Liver (tissue), 8 donors: ENCODE measurements at regions not wholly inside any gene's neighbourhood (a gene's known extent, or its start where the extent isn't known, plus 50 kb on each side); places are given as distances from the start of the nearest gene placed in this dataset.

Experiments used
- DNase-seq: peaks from one replicate; pipeline ENCODE4 v3.0.0-alpha.2; 2017; ENCODE audit warnings: low spot score
- H3K27ac ChIP-seq, 2 donors: one replicate each; pipeline ENCODE4 v1.7.0; 2013; ENCODE audit warnings: inconsistent platforms in 2 of 2, low read length in 2 of 2, control low read depth in 1 of 2, low read depth in 1 of 2, mild to moderate bottlenecking in 1 of 2
- H3K27me3 ChIP-seq, 4 donors: one replicate each; pipeline versions ENCODE4 v1.6.1 to v1.7.0; 2013; ENCODE audit warnings: low read length in 3 of 4, inconsistent platforms in 1 of 4, mild to moderate bottlenecking in 1 of 4, moderate library complexity in 1 of 4; ENCODE audit not compliant: control insufficient read depth in 4 of 4, insufficient read depth in 4 of 4
- H3K36me3 ChIP-seq, 4 donors: one replicate each; pipeline versions ENCODE4 v1.6.1 to v1.7.0; 2013; ENCODE audit warnings: low read length in 3 of 4, mild to moderate bottlenecking in 3 of 4, low read depth in 1 of 4, moderate library complexity in 1 of 4; ENCODE audit not compliant: control insufficient read depth in 4 of 4, insufficient read depth in 3 of 4
- H3K4me1 ChIP-seq, 4 donors: one replicate each; pipeline versions ENCODE4 v1.6.1 to v1.7.0; 2013; ENCODE audit warnings: low read length in 3 of 4, mild to moderate bottlenecking in 3 of 4, moderate library complexity in 1 of 4; ENCODE audit not compliant: control insufficient read depth in 4 of 4, insufficient read depth in 4 of 4
- H3K4me3 ChIP-seq, 3 donors: one replicate each; pipeline versions ENCODE4 v1.6.1 to v1.7.0; 2013; ENCODE audit warnings: low read length in 3 of 3, control low read depth in 1 of 3, low read depth in 1 of 3, mild to moderate bottlenecking in 1 of 3
- H3K9ac ChIP-seq, 2 donors: one replicate each; pipeline ENCODE4 v1.7.0; 2013; ENCODE audit warnings: low read length in 2 of 2, mild to moderate bottlenecking in 2 of 2, moderate library complexity in 2 of 2, control low read depth in 1 of 2, low read depth in 1 of 2
- H3K9me3 ChIP-seq, 4 donors: one replicate each; pipeline versions ENCODE4 v1.6.1 to v1.7.0; 2013; ENCODE audit warnings: low read length in 3 of 4; ENCODE audit not compliant: control insufficient read depth in 4 of 4
- ATF3 ChIP-seq: IDR thresholded peaks from 2 replicates; pipeline ENCODE4 v1.6.1; 2016; ENCODE audit warnings: antibody characterized with exemption
- CTCF ChIP-seq: fragments of 150-350 bp; IDR thresholded peaks from 2 replicates; pipeline ENCODE4 v1.5.1; 2017; ENCODE audit warnings: improper control_type of control experiment, low read depth, low read length; ENCODE audit not compliant: missing input control
- EGR1 ChIP-seq, 2 donors: IDR thresholded peaks; 2 replicates each; pipeline ENCODE4 v1.6.1; 2016 to 2018; ENCODE audit warnings: antibody characterized with exemption in 2 of 2, low read depth in 2 of 2
- FOXA1 ChIP-seq: IDR thresholded peaks from 2 replicates; pipeline ENCODE4 v1.6.1; 2016; ENCODE audit warnings: antibody characterized with exemption
- GABPA ChIP-seq, 2 donors: IDR thresholded peaks in 1 of 2; conservative IDR thresholded peaks in 1 of 2; 2 replicates each; pipeline ENCODE4 v1.6.1; 2016; ENCODE audit warnings: antibody characterized with exemption in 2 of 2, mild to moderate bottlenecking in 1 of 2, moderate library complexity in 1 of 2
- HNF4A ChIP-seq, 2 donors: conservative IDR thresholded peaks; 2 replicates each; pipeline ENCODE4 v1.6.1; 2016; ENCODE audit warnings: antibody characterized with exemption in 2 of 2, mild to moderate bottlenecking in 2 of 2
- HNF4G ChIP-seq: IDR thresholded peaks from 2 replicates; pipeline ENCODE4 v1.6.1; 2016; ENCODE audit warnings: antibody characterized with exemption
- JUND ChIP-seq, 2 donors: IDR thresholded peaks; 2 replicates each; pipeline ENCODE4 v1.6.1; 2016; ENCODE audit warnings: antibody characterized with exemption in 2 of 2
- MAX ChIP-seq: IDR thresholded peaks from 2 replicates; pipeline ENCODE4 v1.6.1; 2016; ENCODE audit warnings: antibody characterized with exemption
- NR2F2 ChIP-seq: IDR thresholded peaks from 2 replicates; pipeline ENCODE4 v1.6.1; 2016; ENCODE audit warnings: antibody characterized with exemption
- RAD21 ChIP-seq, 2 donors: IDR thresholded peaks; 2 replicates each; pipeline ENCODE4 v1.6.1; 2016; ENCODE audit warnings: antibody characterized with exemption in 2 of 2, mild to moderate bottlenecking in 2 of 2
- REST ChIP-seq: IDR thresholded peaks from 2 replicates; pipeline ENCODE4 v1.6.1; 2016; ENCODE audit warnings: antibody characterized with exemption, mild to moderate bottlenecking
- RXRA ChIP-seq, 2 donors: IDR thresholded peaks; 2 replicates each; pipeline ENCODE4 v1.6.1; 2017 to 2018; ENCODE audit warnings: antibody characterized with exemption in 2 of 2, mild to moderate bottlenecking in 1 of 2
- SP1 ChIP-seq: IDR thresholded peaks from 2 replicates; pipeline ENCODE4 v1.6.1; 2018; ENCODE audit warnings: antibody characterized with exemption, mild to moderate bottlenecking
- TAF1 ChIP-seq: conservative IDR thresholded peaks from 2 replicates; pipeline ENCODE4 v1.6.1; 2016; ENCODE audit warnings: antibody characterized with exemption, mild to moderate bottlenecking
- YY1 ChIP-seq: IDR thresholded peaks from 2 replicates; pipeline ENCODE4 v1.6.1; 2016; ENCODE audit warnings: antibody characterized with exemption, mild to moderate bottlenecking
- ZBTB33 ChIP-seq: IDR thresholded peaks from 2 replicates; pipeline ENCODE4 v1.6.1; 2016; ENCODE audit warnings: antibody characterized with exemption
- WGBS: extraction: QIAGEN DNeasy Blood & Tissue Kit; methylation state at CpG from one replicate; pipeline ENCODE4 v1.1.7; 2013; 5-methylcytosine and 5-hydroxymethylcytosine counted together
- donor health status: healthy.
- donor health status: healthy.
- donor health status: healthy.
- donor health status: healthy.
- donor health status: healthy.

- H3K9ac ChIP-seq = no peak overlapping the region
- no peaks in the 10 kb centered on the region for H3K4me1 ChIP-seq
- H3K4me3 ChIP-seq = no peak overlapping the region
- TF ChIP-seq GABPA (IDR thresholded peaks at IDR 0.05 in 1 of 2, conservative IDR thresholded peaks at IDR 0.05 in 1 of 2) = no peak
- no peak for TF ChIP-seq TAF1
- TF ChIP-seq RAD21 (IDR thresholded peaks at IDR 0.05) = no peak
- TF ChIP-seq ATF3 = no peak
- no peak for TF ChIP-seq JUND (IDR thresholded peaks at IDR 0.05)
- no peak for TF ChIP-seq NR2F2
- no peaks in the 10 kb centered on the region for H3K36me3 ChIP-seq
- no peak overlapping the region for H3K27ac ChIP-seq
- H3K27me3 ChIP-seq = peaks cover 0 to 3% (median 0%) of the 10 kb centered on the region in 4 donors
- no peak for DNase-seq
- 68% methylated on average over 5 of the region's 5 CpGs for WGBS
- H3K9me3 ChIP-seq = no peaks in the 10 kb centered on the region
Observed at GRCh38 chr4:94131212-94131611, 76.5 kb upstream of the SMARCAD1 start.

GRCh38 chr4:94135701-94136100 is 72.0 kb upstream of the SMARCAD1 start:
- Histone ChIP-seq H3K9ac (no peak overlapping the region), H3K4me1 (no peaks in the 10 kb centered on the region), H3K9me3 (no peaks in the 10 kb centered on the region), H3K36me3 (no peaks in the 10 kb centered on the region), H3K4me3 (no peak overlapping the region), H3K27me3 (no peaks in the 10 kb centered on the region), H3K27ac (no peak overlapping the region)
- DNase-seq = no peak
- 83% methylated on average over 1 of the region's 1 CpG for WGBS
- no peak for TF ChIP-seq GABPA (IDR thresholded peaks at IDR 0.05 in 1 of 2, conservative IDR thresholded peaks at IDR 0.05 in 1 of 2)
- TF ChIP-seq REST = no peak
- no peak for TF ChIP-seq RAD21 (IDR thresholded peaks at IDR 0.05)
- no peak for TF ChIP-seq ZBTB33
- no peak for TF ChIP-seq SP1
- no peak for TF ChIP-seq ATF3
- TF ChIP-seq YY1 = no peak
- no peak for TF ChIP-seq HNF4A (conservative IDR thresholded peaks at IDR 0.05)
- TF ChIP-seq JUND (IDR thresholded peaks at IDR 0.05) = no peak
- TF ChIP-seq EGR1 (IDR thresholded peaks at IDR 0.05; ENCODE audit: low read depth in 2 of 2) = no peak
- TF ChIP-seq TAF1 = no peak
- no peak for TF ChIP-seq FOXA1
- TF ChIP-seq CTCF = no peak
- no peak for TF ChIP-seq HNF4G
- TF ChIP-seq MAX = no peak
- no peak for TF ChIP-seq NR2F2
- no peak for TF ChIP-seq RXRA (IDR thresholded peaks at IDR 0.05)
